ENCODE measurements at regions not wholly inside any gene's neighbourhood (a gene's known extent, or its start where the extent isn't known, plus 50 kb on each side); places are given as distances from the start of the nearest gene placed in this dataset.

DNA sequence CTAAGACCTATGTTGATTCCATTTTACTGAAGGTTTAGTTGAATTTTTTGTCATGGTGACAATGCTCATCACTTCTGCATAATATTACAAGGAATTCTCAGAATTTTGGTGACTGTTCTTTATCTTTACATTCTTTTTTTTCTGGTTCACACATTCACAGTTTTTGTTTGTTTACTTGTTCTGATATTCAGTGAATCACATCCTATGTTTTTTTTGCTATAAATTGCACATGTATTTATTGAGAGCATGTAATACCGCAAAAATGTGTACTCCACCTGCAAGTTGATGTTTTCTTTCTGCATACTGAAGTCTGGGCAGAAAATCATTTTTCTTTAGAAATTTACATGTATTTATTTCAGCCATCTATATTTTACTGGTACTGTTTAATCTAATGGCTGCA, 261.9 kb upstream of the CDH10 start:
- Histone ChIP-seq H2BK12ac (ENCODE audit: low read depth, low read length) (no peak overlapping the region), H3K27me3 (replicated peaks in 1 of 4; ENCODE audit: control insufficient read depth in 3 of 4, extremely low read depth in 1 of 4, insufficient read depth in 3 of 4, low read length in 3 of 4) (no peaks in the 10 kb centered on the region), H2BK15ac (ENCODE audit: low read length) (no peak overlapping the region), H3K23me2 (ENCODE audit: low read depth, low read length) (no peaks in the 10 kb centered on the region), H3K9ac (replicated peaks in 1 of 4; ENCODE audit: extremely low read depth in 1 of 4, low read depth in 3 of 4, low read length in 3 of 4) (no peak overlapping the region), H3K4ac (replicated peaks; ENCODE audit: insufficient read length, low read depth, low read length) (no peak overlapping the region), H3K18ac (ENCODE audit: extremely low read depth, low read length) (no peak overlapping the region), H3K14ac (ENCODE audit: insufficient read length) (no peak overlapping the region), H4K91ac (replicated peaks; ENCODE audit: insufficient read length, low read length) (no peak overlapping the region), H2BK5ac (ENCODE audit: low read depth, low read length) (no peak overlapping the region), H3K79me2 (ENCODE audit: control insufficient read depth in 1 of 2, insufficient read depth in 2 of 2, low read length in 2 of 2) (no peaks in the 10 kb centered on the region), H3K23ac (ENCODE audit: insufficient read length) (no peak overlapping the region), H3K79me1 (ENCODE audit: low read depth, low read length) (no peaks in the 10 kb centered on the region), H3K27ac (ENCODE audit: low read depth, low read length) (no peak overlapping the region), H3K9me3 (ENCODE audit: insufficient read depth in 2 of 2, low read depth in 1 of 2, low read length in 1 of 2) (no peaks in the 10 kb centered on the region), H3K4me1 (replicated peaks in 1 of 4; ENCODE audit: control insufficient read depth in 3 of 4, insufficient read depth in 4 of 4, low read length in 3 of 4) (no peaks in the 10 kb centered on the region), H2BK20ac (ENCODE audit: low read length) (no peak overlapping the region), H4K20me1 (replicated peaks in 1 of 2; ENCODE audit: control insufficient read depth in 1 of 2, insufficient read depth in 2 of 2, low read length in 2 of 2) (no peaks in the 10 kb centered on the region), H3K4me3 (ENCODE audit: extremely low read depth in 1 of 4, insufficient read depth in 2 of 4, low read depth in 3 of 4, low read length in 4 of 4) (no peak overlapping the region), H3K56ac (replicated peaks; ENCODE audit: insufficient read length, low read depth, low read length) (no peak overlapping the region), H4K8ac (ENCODE audit: extremely low read depth, insufficient read depth, low read length) (no peak overlapping the region), H3K4me2 (ENCODE audit: insufficient read depth in 1 of 2, low read depth in 2 of 2, low read length in 2 of 2) (no peak overlapping the region), H2AK5ac (ENCODE audit: low read depth, low read length) (no peak overlapping the region), H2AFZ (ENCODE audit: low read length) (no peak overlapping the region), H4K5ac (ENCODE audit: insufficient read length, low read depth, low read length) (no peak overlapping the region), H3K36me3 (ENCODE audit: control insufficient read depth in 2 of 4, insufficient read depth in 4 of 4, low read length in 3 of 4) (no peaks in the 10 kb centered on the region), H2BK120ac (replicated peaks; ENCODE audit: low read depth, low read length) (no peak overlapping the region)
- POLR2A ChIA-PET (ENCODE audit: partially characterized antibody), result no interaction called here
- 86% methylated on average over 1 of the region's 1 CpG; no CpG with 5 or more reads in 1 of the 2 experiments for WGBS, 2 experiments (ENCODE audit: extremely low coverage in 1 of 2, insufficient coverage in 1 of 2, insufficient read length in 1 of 2, insufficient replicate concordance in 2 of 2, low coverage in 1 of 2, low lambda C conversion rate in 2 of 2, missing lambda C conversion rate in 1 of 2)
- no peak for FAIRE-seq
- CTCF ChIA-PET (ENCODE audit: partially characterized antibody), result no interaction called here
- DNase-seq (ENCODE audit: low read depth in 1 of 2, low spot score in 2 of 2), result no peak
- TF ChIP-seq, protein P1, sequence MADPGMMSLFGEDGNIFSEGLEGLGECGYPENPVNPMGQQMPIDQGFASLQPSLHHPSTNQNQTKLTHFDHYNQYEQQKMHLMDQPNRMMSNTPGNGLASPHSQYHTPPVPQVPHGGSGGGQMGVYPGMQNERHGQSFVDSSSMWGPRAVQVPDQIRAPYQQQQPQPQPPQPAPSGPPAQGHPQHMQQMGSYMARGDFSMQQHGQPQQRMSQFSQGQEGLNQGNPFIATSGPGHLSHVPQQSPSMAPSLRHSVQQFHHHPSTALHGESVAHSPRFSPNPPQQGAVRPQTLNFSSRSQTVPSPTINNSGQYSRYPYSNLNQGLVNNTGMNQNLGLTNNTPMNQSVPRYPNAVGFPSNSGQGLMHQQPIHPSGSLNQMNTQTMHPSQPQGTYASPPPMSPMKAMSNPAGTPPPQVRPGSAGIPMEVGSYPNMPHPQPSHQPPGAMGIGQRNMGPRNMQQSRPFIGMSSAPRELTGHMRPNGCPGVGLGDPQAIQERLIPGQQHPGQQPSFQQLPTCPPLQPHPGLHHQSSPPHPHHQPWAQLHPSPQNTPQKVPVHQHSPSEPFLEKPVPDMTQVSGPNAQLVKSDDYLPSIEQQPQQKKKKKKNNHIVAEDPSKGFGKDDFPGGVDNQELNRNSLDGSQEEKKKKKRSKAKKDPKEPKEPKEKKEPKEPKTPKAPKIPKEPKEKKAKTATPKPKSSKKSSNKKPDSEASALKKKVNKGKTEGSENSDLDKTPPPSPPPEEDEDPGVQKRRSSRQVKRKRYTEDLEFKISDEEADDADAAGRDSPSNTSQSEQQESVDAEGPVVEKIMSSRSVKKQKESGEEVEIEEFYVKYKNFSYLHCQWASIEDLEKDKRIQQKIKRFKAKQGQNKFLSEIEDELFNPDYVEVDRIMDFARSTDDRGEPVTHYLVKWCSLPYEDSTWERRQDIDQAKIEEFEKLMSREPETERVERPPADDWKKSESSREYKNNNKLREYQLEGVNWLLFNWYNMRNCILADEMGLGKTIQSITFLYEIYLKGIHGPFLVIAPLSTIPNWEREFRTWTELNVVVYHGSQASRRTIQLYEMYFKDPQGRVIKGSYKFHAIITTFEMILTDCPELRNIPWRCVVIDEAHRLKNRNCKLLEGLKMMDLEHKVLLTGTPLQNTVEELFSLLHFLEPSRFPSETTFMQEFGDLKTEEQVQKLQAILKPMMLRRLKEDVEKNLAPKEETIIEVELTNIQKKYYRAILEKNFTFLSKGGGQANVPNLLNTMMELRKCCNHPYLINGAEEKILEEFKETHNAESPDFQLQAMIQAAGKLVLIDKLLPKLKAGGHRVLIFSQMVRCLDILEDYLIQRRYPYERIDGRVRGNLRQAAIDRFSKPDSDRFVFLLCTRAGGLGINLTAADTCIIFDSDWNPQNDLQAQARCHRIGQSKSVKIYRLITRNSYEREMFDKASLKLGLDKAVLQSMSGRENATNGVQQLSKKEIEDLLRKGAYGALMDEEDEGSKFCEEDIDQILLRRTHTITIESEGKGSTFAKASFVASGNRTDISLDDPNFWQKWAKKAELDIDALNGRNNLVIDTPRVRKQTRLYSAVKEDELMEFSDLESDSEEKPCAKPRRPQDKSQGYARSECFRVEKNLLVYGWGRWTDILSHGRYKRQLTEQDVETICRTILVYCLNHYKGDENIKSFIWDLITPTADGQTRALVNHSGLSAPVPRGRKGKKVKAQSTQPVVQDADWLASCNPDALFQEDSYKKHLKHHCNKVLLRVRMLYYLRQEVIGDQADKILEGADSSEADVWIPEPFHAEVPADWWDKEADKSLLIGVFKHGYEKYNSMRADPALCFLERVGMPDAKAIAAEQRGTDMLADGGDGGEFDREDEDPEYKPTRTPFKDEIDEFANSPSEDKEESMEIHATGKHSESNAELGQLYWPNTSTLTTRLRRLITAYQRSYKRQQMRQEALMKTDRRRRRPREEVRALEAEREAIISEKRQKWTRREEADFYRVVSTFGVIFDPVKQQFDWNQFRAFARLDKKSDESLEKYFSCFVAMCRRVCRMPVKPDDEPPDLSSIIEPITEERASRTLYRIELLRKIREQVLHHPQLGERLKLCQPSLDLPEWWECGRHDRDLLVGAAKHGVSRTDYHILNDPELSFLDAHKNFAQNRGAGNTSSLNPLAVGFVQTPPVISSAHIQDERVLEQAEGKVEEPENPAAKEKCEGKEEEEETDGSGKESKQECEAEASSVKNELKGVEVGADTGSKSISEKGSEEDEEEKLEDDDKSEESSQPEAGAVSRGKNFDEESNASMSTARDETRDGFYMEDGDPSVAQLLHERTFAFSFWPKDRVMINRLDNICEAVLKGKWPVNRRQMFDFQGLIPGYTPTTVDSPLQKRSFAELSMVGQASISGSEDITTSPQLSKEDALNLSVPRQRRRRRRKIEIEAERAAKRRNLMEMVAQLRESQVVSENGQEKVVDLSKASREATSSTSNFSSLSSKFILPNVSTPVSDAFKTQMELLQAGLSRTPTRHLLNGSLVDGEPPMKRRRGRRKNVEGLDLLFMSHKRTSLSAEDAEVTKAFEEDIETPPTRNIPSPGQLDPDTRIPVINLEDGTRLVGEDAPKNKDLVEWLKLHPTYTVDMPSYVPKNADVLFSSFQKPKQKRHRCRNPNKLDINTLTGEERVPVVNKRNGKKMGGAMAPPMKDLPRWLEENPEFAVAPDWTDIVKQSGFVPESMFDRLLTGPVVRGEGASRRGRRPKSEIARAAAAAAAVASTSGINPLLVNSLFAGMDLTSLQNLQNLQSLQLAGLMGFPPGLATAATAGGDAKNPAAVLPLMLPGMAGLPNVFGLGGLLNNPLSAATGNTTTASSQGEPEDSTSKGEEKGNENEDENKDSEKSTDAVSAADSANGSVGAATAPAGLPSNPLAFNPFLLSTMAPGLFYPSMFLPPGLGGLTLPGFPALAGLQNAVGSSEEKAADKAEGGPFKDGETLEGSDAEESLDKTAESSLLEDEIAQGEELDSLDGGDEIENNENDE (IDR thresholded peaks at IDR 0.05; ENCODE audit: insufficient replicate concordance, low read length), result no peak

Data from H1 (cell line).